ENCODE measurements at regions not wholly inside any gene's neighbourhood (a gene's known extent, or its start where the extent isn't known, plus 50 kb on each side); places are given as distances from the start of the nearest gene placed in this dataset.

DNA sequence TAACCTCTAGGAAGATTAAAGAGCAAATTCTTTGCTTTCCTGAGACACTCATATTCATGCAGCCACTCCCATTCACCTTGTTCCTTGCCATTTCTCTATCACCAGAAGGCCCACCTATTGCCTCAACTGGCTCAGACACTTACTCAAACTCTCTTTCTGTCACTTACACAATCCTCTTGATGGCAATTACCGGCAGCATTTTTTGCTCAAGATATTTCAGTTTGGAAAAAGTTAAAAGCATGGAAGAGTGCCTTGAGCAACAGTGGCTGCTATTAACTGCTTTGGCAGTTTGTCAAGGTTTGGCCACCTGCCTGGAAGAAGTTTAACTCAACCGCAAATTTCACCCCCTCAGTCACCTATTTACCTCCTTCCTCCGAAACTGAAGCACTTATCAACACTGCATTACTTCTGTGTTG is 1104.0 kb upstream of the PIK3C3 start:
- no peak for TF ChIP-seq POLR2A (IDR thresholded peaks at IDR 0.05)
- TF ChIP-seq, protein P1, sequence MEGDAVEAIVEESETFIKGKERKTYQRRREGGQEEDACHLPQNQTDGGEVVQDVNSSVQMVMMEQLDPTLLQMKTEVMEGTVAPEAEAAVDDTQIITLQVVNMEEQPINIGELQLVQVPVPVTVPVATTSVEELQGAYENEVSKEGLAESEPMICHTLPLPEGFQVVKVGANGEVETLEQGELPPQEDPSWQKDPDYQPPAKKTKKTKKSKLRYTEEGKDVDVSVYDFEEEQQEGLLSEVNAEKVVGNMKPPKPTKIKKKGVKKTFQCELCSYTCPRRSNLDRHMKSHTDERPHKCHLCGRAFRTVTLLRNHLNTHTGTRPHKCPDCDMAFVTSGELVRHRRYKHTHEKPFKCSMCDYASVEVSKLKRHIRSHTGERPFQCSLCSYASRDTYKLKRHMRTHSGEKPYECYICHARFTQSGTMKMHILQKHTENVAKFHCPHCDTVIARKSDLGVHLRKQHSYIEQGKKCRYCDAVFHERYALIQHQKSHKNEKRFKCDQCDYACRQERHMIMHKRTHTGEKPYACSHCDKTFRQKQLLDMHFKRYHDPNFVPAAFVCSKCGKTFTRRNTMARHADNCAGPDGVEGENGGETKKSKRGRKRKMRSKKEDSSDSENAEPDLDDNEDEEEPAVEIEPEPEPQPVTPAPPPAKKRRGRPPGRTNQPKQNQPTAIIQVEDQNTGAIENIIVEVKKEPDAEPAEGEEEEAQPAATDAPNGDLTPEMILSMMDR (IDR thresholded peaks at IDR 0.05) = no peak
- H3K4me3 ChIP-seq = no peak overlapping the region
- H3K4me1 ChIP-seq = no peaks in the 10 kb centered on the region
- intact Hi-C loops (cut with DNase I) = no loop called here
- H3K36me3 ChIP-seq = no peaks in the 10 kb centered on the region
- H3K27me3 ChIP-seq = no peaks in the 10 kb centered on the region
- H3K9me3 ChIP-seq = no peaks in the 10 kb centered on the region
- ATAC-seq (no peak), DNase-seq (no peak)
- WGBS (ENCODE audit: insufficient coverage, low coverage, low lambda C conversion rate, missing lambda C conversion rate) = 26% methylated on average over 3 of the region's 3 CpGs
- no peak overlapping the region for H3K27ac ChIP-seq

- WGBS (ENCODE audit: insufficient coverage, low coverage, low lambda C conversion rate, missing lambda C conversion rate) = 36% methylated on average over 1 of the region's 1 CpG
- no peak overlapping the region for H3K27ac ChIP-seq
- no peak for TF ChIP-seq POLR2A (IDR thresholded peaks at IDR 0.05)
- TF ChIP-seq, protein P1 (IDR thresholded peaks at IDR 0.05) = no peak
- H3K9me3 ChIP-seq = no peaks in the 10 kb centered on the region
- no peaks in the 10 kb centered on the region for H3K36me3 ChIP-seq
- no peaks in the 10 kb centered on the region for H3K4me1 ChIP-seq
- no peaks in the 10 kb centered on the region for H3K27me3 ChIP-seq
- ATAC-seq = no peak
- no peak overlapping the region for H3K4me3 ChIP-seq
- no peak for DNase-seq
- intact Hi-C loops (cut with DNase I) = no loop called here
Measured at GRCh38 chr18:40849886-40850285, 1105.1 kb upstream of the PIK3C3 start.

- Histone ChIP-seq H3K27ac (no peak overlapping the region), H3K9me3 (no peaks in the 10 kb centered on the region), H3K27me3 (no peaks in the 10 kb centered on the region), H3K4me3 (no peak overlapping the region), H3K36me3 (no peaks in the 10 kb centered on the region), H3K4me1 (no peaks in the 10 kb centered on the region)
- TF ChIP-seq, protein P1 (IDR thresholded peaks at IDR 0.05) = no peak
- no peak for TF ChIP-seq POLR2A (IDR thresholded peaks at IDR 0.05)
- DNase-seq (no peak), ATAC-seq (no peak)
- intact Hi-C loops (cut with DNase I) = no loop called here
Measured at GRCh38 chr18:40841467-40841866, 1113.6 kb upstream of the PIK3C3 start.

DNA sequence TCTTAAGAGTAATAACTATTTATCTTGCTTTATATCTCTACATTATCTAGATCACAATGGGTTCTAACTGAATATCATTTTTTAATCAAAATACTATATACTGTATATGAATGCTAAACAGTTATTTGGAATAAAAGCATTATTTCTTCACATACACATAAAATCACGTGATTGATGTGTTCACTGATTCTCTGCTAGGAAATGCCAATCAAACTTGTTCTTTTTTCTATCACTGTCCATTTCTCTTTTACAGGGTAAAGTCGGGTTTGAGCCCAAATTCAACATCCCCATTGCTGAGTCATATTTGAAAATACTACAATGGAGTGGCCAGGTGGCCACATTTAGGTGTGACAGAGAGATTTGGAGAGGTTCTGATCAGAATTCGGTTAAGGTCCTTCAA is 1114.0 kb upstream of the PIK3C3 start:
- TF ChIP-seq, protein P1 (IDR thresholded peaks at IDR 0.05) = no peak
- no peak for TF ChIP-seq POLR2A (IDR thresholded peaks at IDR 0.05)
- H3K4me1 ChIP-seq = no peaks in the 10 kb centered on the region
- H3K36me3 ChIP-seq = no peaks in the 10 kb centered on the region
- intact Hi-C loops (cut with DNase I) = no loop called here
- DNase-seq = no peak
- no peaks in the 10 kb centered on the region for H3K27me3 ChIP-seq
- no peaks in the 10 kb centered on the region for H3K9me3 ChIP-seq
- 18% methylated on average over 3 of the region's 3 CpGs for WGBS (ENCODE audit: insufficient coverage, low coverage, low lambda C conversion rate, missing lambda C conversion rate)
- no peak for ATAC-seq
- H3K27ac ChIP-seq = no peak overlapping the region
- H3K4me3 ChIP-seq = no peak overlapping the region

DNA sequence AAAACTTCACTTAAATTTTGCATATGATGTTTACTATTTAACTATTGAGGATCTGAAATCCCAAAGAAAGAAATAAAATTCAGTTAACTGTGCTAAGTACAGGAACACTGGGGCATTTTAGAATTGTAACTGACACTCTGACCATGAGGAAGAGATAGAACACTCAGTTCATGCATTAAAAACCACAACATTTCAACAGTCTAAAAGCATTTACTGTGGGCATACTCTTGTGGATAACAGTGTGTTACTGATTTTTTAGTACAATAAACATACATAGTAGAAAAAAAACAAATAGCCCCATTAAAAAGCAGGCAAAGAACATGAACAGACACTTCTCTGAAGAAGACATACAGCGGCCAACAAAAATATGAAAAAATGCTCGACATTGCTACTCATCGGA is 1122.7 kb upstream of the PIK3C3 start:
- no peak overlapping the region for H3K27ac ChIP-seq
- no peaks in the 10 kb centered on the region for H3K4me1 ChIP-seq
- DNase-seq (no peak), ATAC-seq (no peak)
- no peaks in the 10 kb centered on the region for H3K27me3 ChIP-seq
- no peak overlapping the region for H3K4me3 ChIP-seq
- WGBS (ENCODE audit: insufficient coverage, low coverage, low lambda C conversion rate, missing lambda C conversion rate) = 94% methylated on average over 3 of the region's 3 CpGs
- TF ChIP-seq, protein P1 (IDR thresholded peaks at IDR 0.05) = no peak
- TF ChIP-seq POLR2A (IDR thresholded peaks at IDR 0.05) = no peak
- H3K36me3 ChIP-seq = no peaks in the 10 kb centered on the region
- no peaks in the 10 kb centered on the region for H3K9me3 ChIP-seq
- intact Hi-C loops (cut with DNase I) = no loop called here
